Thoracic aorta (tissue), 2 donors: ENCODE measurements at regions not wholly inside any gene's neighbourhood (a gene's known extent, or its start where the extent isn't known, plus 50 kb on each side); places are given as distances from the start of the nearest gene placed in this dataset.
A peak's percentile ranks its signal among the peaks of the same experiment; 100 is the strongest.

Source experiments
- ATAC-seq: fragments of 150-250 bp; one replicate; pipeline ENCODE4 v1.8.0; 2017; ENCODE audit warnings: low read depth; ENCODE audit not compliant: insufficient number of reproducible peaks, low FRiP score
- DNase-seq: peaks from one replicate; pipeline ENCODE4 v3.0.0-alpha.2; 2020; ENCODE audit warnings: low spot score
- H3K27ac ChIP-seq, 2 donors: fragments of 200-600 bp; sonication (generic); 1 replicate in 1 of 2; 2 replicates in 1 of 2; pipeline ENCODE4 v1.5.1; 2016; ENCODE audit warnings: mild to moderate bottlenecking in 2 of 2, moderate library complexity in 2 of 2
- H3K27me3 ChIP-seq: fragments of 200-600 bp; sonication (generic); replicated peaks from 2 replicates; pipeline ENCODE4 v1.6.0; 2016; ENCODE audit warnings: mild to moderate bottlenecking; ENCODE audit not compliant: insufficient read depth
- H3K36me3 ChIP-seq: fragments of 200-600 bp; sonication (generic); one replicate; pipeline ENCODE4 v1.5.1; 2016
- H3K4me1 ChIP-seq, 2 donors: fragments of 200-600 bp; sonication (generic); 1 replicate in 1 of 2; 2 replicates in 1 of 2; pipeline versions ENCODE4 v1.5.1 to v1.6.0; 2016; ENCODE audit warnings: low read depth in 2 of 2, mild to moderate bottlenecking in 1 of 2; ENCODE audit not compliant: control insufficient read depth in 1 of 2
- H3K4me3 ChIP-seq: fragments of 200-600 bp; sonication (generic); 2 replicates; pipeline ENCODE4 v1.5.1; 2016; ENCODE audit warnings: mild to moderate bottlenecking
- H3K9me3 ChIP-seq: fragments of 200-600 bp; sonication (generic); 2 replicates; pipeline ENCODE4 v1.5.1; 2016
- TF ChIP-seq, protein P1 (sequence below): fragments of 200-600 bp; sonication (generic); IDR thresholded peaks from one replicate; pipeline ENCODE4 v1.5.1; 2019; ENCODE audit warnings: antibody characterized with exemption

DNA sequence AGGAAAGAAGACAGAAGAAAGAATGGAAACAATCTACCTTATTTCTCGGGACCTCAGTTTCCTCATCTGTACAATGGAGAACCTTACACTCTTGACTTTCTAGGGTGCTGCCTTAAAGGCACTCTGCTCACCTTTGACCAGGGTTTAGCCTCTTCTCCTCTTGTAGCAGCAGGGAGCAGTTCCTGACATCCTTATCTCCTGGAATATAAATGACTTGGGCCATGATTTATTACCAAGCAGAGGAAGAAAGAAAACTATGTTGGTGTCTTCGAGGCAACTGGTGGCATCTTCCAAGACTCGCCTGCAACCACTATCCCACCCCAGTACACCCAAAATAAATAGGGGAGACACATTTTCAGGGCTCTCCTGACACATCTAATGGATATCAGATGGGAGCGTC, 314.2 kb downstream of the BUD13 start:
- TF ChIP-seq, protein P1, sequence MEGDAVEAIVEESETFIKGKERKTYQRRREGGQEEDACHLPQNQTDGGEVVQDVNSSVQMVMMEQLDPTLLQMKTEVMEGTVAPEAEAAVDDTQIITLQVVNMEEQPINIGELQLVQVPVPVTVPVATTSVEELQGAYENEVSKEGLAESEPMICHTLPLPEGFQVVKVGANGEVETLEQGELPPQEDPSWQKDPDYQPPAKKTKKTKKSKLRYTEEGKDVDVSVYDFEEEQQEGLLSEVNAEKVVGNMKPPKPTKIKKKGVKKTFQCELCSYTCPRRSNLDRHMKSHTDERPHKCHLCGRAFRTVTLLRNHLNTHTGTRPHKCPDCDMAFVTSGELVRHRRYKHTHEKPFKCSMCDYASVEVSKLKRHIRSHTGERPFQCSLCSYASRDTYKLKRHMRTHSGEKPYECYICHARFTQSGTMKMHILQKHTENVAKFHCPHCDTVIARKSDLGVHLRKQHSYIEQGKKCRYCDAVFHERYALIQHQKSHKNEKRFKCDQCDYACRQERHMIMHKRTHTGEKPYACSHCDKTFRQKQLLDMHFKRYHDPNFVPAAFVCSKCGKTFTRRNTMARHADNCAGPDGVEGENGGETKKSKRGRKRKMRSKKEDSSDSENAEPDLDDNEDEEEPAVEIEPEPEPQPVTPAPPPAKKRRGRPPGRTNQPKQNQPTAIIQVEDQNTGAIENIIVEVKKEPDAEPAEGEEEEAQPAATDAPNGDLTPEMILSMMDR, result no peak

DNA sequence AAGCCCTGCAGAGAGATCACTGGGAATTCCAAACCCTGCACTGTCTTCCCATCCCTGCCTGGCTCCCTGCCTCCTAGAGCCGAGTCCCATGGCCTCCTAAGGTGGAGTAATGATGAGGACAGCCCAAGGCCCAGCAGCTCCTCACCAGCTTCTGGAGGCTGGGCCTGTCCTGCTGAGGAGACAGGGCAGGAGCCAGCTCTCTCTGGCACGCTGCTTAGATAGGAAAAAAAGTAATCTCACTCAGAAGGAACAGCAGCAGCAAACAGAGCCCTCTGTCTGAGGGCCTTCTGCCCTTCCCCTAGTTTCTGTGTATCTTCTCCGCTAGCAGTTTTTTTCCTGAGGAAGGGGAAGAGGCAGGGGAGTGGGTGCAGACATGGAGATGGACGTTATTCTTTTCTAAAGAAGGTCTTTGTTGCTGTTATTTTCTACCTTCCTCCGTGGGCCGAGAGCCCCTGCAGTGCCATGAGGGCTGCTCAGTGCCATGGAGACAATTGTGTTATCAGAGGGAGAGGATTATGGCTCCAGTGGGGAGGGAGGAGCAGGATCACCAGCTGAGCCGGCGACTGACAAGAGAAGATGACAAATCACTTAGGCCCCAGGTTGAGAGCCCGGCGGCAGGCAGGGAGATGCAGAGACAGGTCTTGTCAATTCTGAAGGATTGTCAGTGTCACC, 315.3 kb downstream of the BUD13 start:
- TF ChIP-seq, protein P1, result no peak
- H3K9me3 ChIP-seq, result no peaks in the 10 kb centered on the region
- no peak for DNase-seq
- no peak overlapping the region for H3K27ac ChIP-seq
- H3K4me3 ChIP-seq, result no peak overlapping the region
- no peaks in the 10 kb centered on the region for H3K4me1 ChIP-seq
- no peaks in the 10 kb centered on the region for H3K27me3 ChIP-seq
- H3K36me3 ChIP-seq, result no peaks in the 10 kb centered on the region
- no peak for ATAC-seq

More for the DNA sequence above, 314.2 kb downstream of the BUD13 start:
- Histone ChIP-seq H3K36me3 (no peaks in the 10 kb centered on the region), H3K27me3 (no peaks in the 10 kb centered on the region), H3K4me1 (no peaks in the 10 kb centered on the region), H3K9me3 (no peaks in the 10 kb centered on the region), H3K4me3 (no peak overlapping the region), H3K27ac (no peak overlapping the region)
- ATAC-seq (no peak), DNase-seq (no peak)

DNA sequence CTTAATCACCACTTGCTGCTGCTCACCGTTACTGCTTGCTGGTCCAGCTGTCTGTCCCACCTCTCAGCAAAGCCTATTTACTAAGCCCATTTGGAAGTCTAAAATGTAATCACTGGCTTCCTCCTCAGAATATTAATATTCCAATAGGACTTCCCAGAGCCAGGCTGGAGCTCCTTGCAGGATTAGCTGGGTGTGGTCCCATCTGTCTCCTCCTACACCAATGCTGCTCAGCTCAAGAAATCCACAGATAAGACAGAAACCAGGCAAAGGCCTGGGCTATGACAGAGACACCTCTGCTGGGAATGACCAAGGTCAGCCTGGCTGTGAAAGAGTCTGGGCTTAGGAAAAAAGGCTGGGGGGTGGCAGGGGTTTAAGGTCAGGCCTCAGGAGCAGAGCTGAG, 317.8 kb downstream of the BUD13 start:
- H3K4me3 ChIP-seq, result no peak overlapping the region
- no peak overlapping the region for H3K27ac ChIP-seq
- no peaks in the 10 kb centered on the region for H3K4me1 ChIP-seq
- H3K36me3 ChIP-seq, result no peaks in the 10 kb centered on the region
- ATAC-seq (no peak), DNase-seq (no peak)
- H3K27me3 ChIP-seq, result no peaks in the 10 kb centered on the region
- TF ChIP-seq, protein P1, result no peak
- no peaks in the 10 kb centered on the region for H3K9me3 ChIP-seq

DNA sequence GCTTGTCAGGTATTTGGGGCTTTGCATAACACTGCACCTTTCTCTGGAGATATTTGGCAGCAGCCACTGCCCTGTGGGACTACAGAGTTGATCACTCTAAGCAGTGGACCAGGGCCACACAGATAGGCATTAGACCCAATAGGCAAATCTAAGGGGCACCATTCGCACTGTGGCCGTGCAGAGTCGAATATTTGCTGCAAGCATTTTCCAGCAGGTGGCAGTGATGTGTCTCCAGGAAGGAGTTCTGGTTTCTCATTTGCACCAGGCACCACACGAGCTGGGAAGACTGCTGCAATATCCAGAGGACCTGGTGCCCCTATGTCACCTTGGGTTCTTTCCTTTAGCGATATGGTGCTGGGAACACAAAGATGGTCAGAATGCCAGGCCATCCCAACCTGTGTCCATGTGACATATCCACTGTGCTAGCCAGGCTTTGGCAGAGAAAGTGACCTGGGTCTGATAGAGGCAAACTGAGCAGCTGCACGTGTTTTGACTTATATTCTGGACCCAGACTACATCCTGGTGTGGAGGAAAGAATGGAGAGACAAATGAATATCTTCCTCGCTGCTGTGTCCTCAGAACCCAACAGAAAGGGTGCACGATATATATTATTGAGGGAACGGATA, 318.7 kb downstream of the BUD13 start:
- Histone ChIP-seq H3K27ac (no peak overlapping the region), H3K36me3 (no peaks in the 10 kb centered on the region), H3K9me3 (no peaks in the 10 kb centered on the region), H3K4me3 (no peak overlapping the region), H3K27me3 (no peaks in the 10 kb centered on the region), H3K4me1 (no peaks in the 10 kb centered on the region)
- TF ChIP-seq, protein P1, result peak; percentile 15
- ATAC-seq, result peak; percentile 20
- DNase-seq, result no peak

DNA sequence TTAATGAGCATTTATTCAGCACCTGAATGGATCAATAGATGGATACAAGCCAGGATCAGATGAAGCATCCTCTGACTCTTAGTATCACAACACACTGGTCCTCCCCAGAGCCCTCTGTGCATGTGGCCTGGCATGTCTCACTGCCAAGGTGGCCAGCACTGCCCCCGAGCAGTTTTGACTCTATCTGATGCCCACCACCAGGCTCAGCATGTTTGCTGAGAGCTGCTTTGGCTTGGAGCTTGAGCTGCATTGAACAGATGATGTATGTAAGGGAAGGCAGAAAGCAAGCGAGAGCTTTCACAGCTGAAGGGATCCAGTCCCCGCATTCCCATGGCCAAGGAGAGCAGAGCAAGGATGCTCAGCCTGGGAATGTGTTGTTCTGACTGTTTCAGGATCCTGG, 320.3 kb downstream of the BUD13 start:
- TF ChIP-seq, protein P1, result no peak
- H3K27me3 ChIP-seq, result no peaks in the 10 kb centered on the region
- no peaks in the 10 kb centered on the region for H3K36me3 ChIP-seq
- no peaks in the 10 kb centered on the region for H3K9me3 ChIP-seq
- H3K27ac ChIP-seq, result no peak overlapping the region
- H3K4me3 ChIP-seq, result no peak overlapping the region
- no peak for ATAC-seq
- DNase-seq, result no peak
- no peaks in the 10 kb centered on the region for H3K4me1 ChIP-seq
